ENCODE measurements at regions not wholly inside any gene's neighbourhood (a gene's known extent, or its start where the extent isn't known, plus 50 kb on each side); places are given as distances from the start of the nearest gene placed in this dataset.

GRCh38 chr5:100479079-100479688 lies 56.0 kb upstream of the FAM174A start:
- no peak for TF ChIP-seq POLR2AphosphoS5 (IDR thresholded peaks at IDR 0.05)
- peak; percentile 15 to 49 for TF ChIP-seq CTCF (IDR thresholded peaks at IDR 0.05)
- no peak for TF ChIP-seq EP300 (IDR thresholded peaks at IDR 0.05)
- H3K36me3 ChIP-seq, result no peaks in the 10 kb centered on the region
- DNase-seq (ENCODE audit: low spot score in 2 of 2), result no peak
- no peaks in the 10 kb centered on the region for H3K27me3 ChIP-seq
- H3K4me3 ChIP-seq, result no peak overlapping the region
- H3K9me3 ChIP-seq, result no peaks in the 10 kb centered on the region
- H3K4me1 ChIP-seq, result no peaks in the 10 kb centered on the region
- H3K27ac ChIP-seq, result no peak overlapping the region
- WGBS, result 48% methylated on average over 3 of the region's 3 CpGs

- Histone ChIP-seq H3K9me3 (no peaks in the 10 kb centered on the region), H3K27ac (no peak overlapping the region), H3K4me1 (no peaks in the 10 kb centered on the region), H3K4me3 (no peak overlapping the region), H3K27me3 (no peaks in the 10 kb centered on the region), H3K36me3 (no peaks in the 10 kb centered on the region)
- no peak for DNase-seq (ENCODE audit: low spot score in 2 of 2)
- WGBS, result 94% methylated on average over 2 of the region's 2 CpGs
- TF ChIP-seq POLR2AphosphoS5 (IDR thresholded peaks at IDR 0.05) (no peak), CTCF (IDR thresholded peaks at IDR 0.05) (no peak), EP300 (IDR thresholded peaks at IDR 0.05) (no peak), POLR2A (IDR thresholded peaks at IDR 0.05) (no peak)
Measured at GRCh38 chr5:100472091-100472490, 63.1 kb upstream of the FAM174A start.

- no peak for DNase-seq (ENCODE audit: low spot score in 2 of 2)
- H3K36me3 ChIP-seq, result no peaks in the 10 kb centered on the region
- H3K27me3 ChIP-seq, result no peaks in the 10 kb centered on the region
- no peaks in the 10 kb centered on the region for H3K4me1 ChIP-seq
- H3K9me3 ChIP-seq, result no peaks in the 10 kb centered on the region
- TF ChIP-seq POLR2A (IDR thresholded peaks at IDR 0.05), result no peak
- no peak for TF ChIP-seq CTCF (IDR thresholded peaks at IDR 0.05)
- TF ChIP-seq EP300 (IDR thresholded peaks at IDR 0.05), result no peak
- TF ChIP-seq POLR2AphosphoS5 (IDR thresholded peaks at IDR 0.05), result no peak
- H3K27ac ChIP-seq, result no peak overlapping the region
- no peak overlapping the region for H3K4me3 ChIP-seq
Measured at GRCh38 chr5:100469767-100470166, 65.4 kb upstream of the FAM174A start.

GRCh38 chr5:100464418-100464817 lies 70.8 kb upstream of the FAM174A start:
- WGBS, result 98% methylated on average over 2 of the region's 2 CpGs
- Histone ChIP-seq H3K4me1 (no peaks in the 10 kb centered on the region), H3K27me3 (no peaks in the 10 kb centered on the region), H3K4me3 (no peak overlapping the region), H3K27ac (no peak overlapping the region), H3K36me3 (no peaks in the 10 kb centered on the region), H3K9me3 (no peaks in the 10 kb centered on the region)
- TF ChIP-seq POLR2AphosphoS5 (IDR thresholded peaks at IDR 0.05), result no peak
- no peak for TF ChIP-seq POLR2A (IDR thresholded peaks at IDR 0.05)
- no peak for TF ChIP-seq CTCF (IDR thresholded peaks at IDR 0.05)
- TF ChIP-seq EP300 (IDR thresholded peaks at IDR 0.05), result no peak
- no peak for DNase-seq (ENCODE audit: low spot score in 2 of 2)

- TF ChIP-seq POLR2AphosphoS5 (IDR thresholded peaks at IDR 0.05) (no peak), EP300 (IDR thresholded peaks at IDR 0.05) (no peak), POLR2A (IDR thresholded peaks at IDR 0.05) (no peak)
- no peaks in the 10 kb centered on the region for H3K4me1 ChIP-seq
- H3K4me3 ChIP-seq, result no peak overlapping the region
- H3K27ac ChIP-seq, result no peak overlapping the region
- H3K36me3 ChIP-seq, result no peaks in the 10 kb centered on the region
- no peaks in the 10 kb centered on the region for H3K27me3 ChIP-seq
- H3K9me3 ChIP-seq, result no peaks in the 10 kb centered on the region
- DNase-seq (ENCODE audit: low spot score in 2 of 2), result no peak
Measured at GRCh38 chr5:100456615-100457014, 78.6 kb upstream of the FAM174A start.

GRCh38 chr5:100452126-100452525 lies 83.0 kb upstream of the FAM174A start:
- no peaks in the 10 kb centered on the region for H3K27me3 ChIP-seq
- H3K9me3 ChIP-seq, result no peaks in the 10 kb centered on the region
- H3K27ac ChIP-seq, result no peak overlapping the region
- peaks cover 10% of the 10 kb centered on the region for H3K4me1 ChIP-seq
- no peak for DNase-seq (ENCODE audit: low spot score in 2 of 2)
- H3K36me3 ChIP-seq, result no peaks in the 10 kb centered on the region
- no peak overlapping the region for H3K4me3 ChIP-seq
- TF ChIP-seq POLR2AphosphoS5 (IDR thresholded peaks at IDR 0.05) (no peak), POLR2A (IDR thresholded peaks at IDR 0.05) (no peak), EP300 (IDR thresholded peaks at IDR 0.05) (no peak), CTCF (IDR thresholded peaks at IDR 0.05) (no peak)
